ENCODE measurements at regions not wholly inside any gene's neighbourhood (a gene's known extent, or its start where the extent isn't known, plus 50 kb on each side); places are given as distances from the start of the nearest gene placed in this dataset.

GRCh38 chr12:78778339-78778738 is 86.2 kb upstream of the SYT1 start:
- DNase-seq (ENCODE audit: low read depth, low spot score), result no peak

GRCh38 chr12:78787576-78787975 is 77.0 kb upstream of the SYT1 start:
- no peak for DNase-seq (ENCODE audit: low read depth, low spot score)

GRCh38 chr12:78790148-78790547 is 74.4 kb upstream of the SYT1 start:
- no peak for DNase-seq (ENCODE audit: low read depth, low spot score)

- DNase-seq (ENCODE audit: low read depth, low spot score), result no peak
Observed at GRCh38 chr12:78792052-78792698, 72.4 kb upstream of the SYT1 start.

GRCh38 chr12:78793491-78793890 is 71.1 kb upstream of the SYT1 start:
- DNase-seq (ENCODE audit: low read depth, low spot score), result no peak

GRCh38 chr12:78793982-78794381 is 70.6 kb upstream of the SYT1 start:
- DNase-seq (ENCODE audit: low read depth, low spot score), result no peak

- no peak for DNase-seq (ENCODE audit: low read depth, low spot score)
Observed at GRCh38 chr12:78795934-78796445, 68.6 kb upstream of the SYT1 start.

GRCh38 chr12:78797196-78797931 is 67.2 kb upstream of the SYT1 start:
- peak; percentile 74 for DNase-seq (ENCODE audit: low read depth, low spot score)

- DNase-seq (ENCODE audit: low read depth, low spot score), result no peak
Observed at GRCh38 chr12:78799649-78800048, 64.9 kb upstream of the SYT1 start.

- DNase-seq (ENCODE audit: low read depth, low spot score), result peak; percentile 88
Observed at GRCh38 chr12:78802593-78802992, 62.0 kb upstream of the SYT1 start.

GRCh38 chr12:78804262-78804661 is 60.3 kb upstream of the SYT1 start:
- no peak for DNase-seq (ENCODE audit: low read depth, low spot score)

All from astrocyte of the hippocampus (primary cell).